SU-DHL-6 (cell line): ENCODE measurements at regions not wholly inside any gene's neighbourhood (a gene's known extent, or its start where the extent isn't known, plus 50 kb on each side); places are given as distances from the start of the nearest gene placed in this dataset.

Source experiments
- H2AFZ ChIP-seq: fragments of 200-600 bp; sonication (generic); 2 replicates; pipeline ENCODE4 v1.6.1; 2014; ENCODE audit warnings: low read depth, mild to moderate bottlenecking, moderate library complexity, mixed read lengths, antibody characterized with exemption, low read length; ENCODE audit not compliant: severe bottlenecking
- H3F3A ChIP-seq: fragments of 200-600 bp; shearing (Covaris generic); 2 replicates; pipeline ENCODE4 v1.6.0; 2016; ENCODE audit warnings: antibody characterized with exemption, mild to moderate bottlenecking; ENCODE audit not compliant: insufficient read depth
- H3K27ac ChIP-seq: fragments of 200-600 bp; sonication (generic); 2 replicates; pipeline ENCODE4 v1.5.1; 2016; ENCODE audit warnings: low read depth, mild to moderate bottlenecking, low read length, moderate library complexity, mixed read lengths
- H3K27me3 ChIP-seq: fragments of 200-600 bp; sonication (generic), shearing (Covaris generic); 2 replicates; pipeline ENCODE4 v1.6.0; 2014; ENCODE audit warnings: mild to moderate bottlenecking, low read length
- H3K36me3 ChIP-seq: fragments of 200-600 bp; sonication (generic); 2 replicates; pipeline ENCODE4 v1.6.1; 2014; ENCODE audit warnings: mild to moderate bottlenecking, low read length, mixed read lengths
- H3K4me2 ChIP-seq: fragments of 300-600, 200-600 bp; shearing (Covaris generic), sonication (generic); 2 replicates; pipeline ENCODE4 v1.6.0; 2014; ENCODE audit warnings: low read length, low read depth, mild to moderate bottlenecking; ENCODE audit not compliant: poor library complexity, severe bottlenecking
- H3K4me3 ChIP-seq: fragments of 200-600 bp; sonication (generic); 2 replicates; pipeline ENCODE4 v1.5.1; 2014; ENCODE audit warnings: antibody characterized with exemption, low read length, mild to moderate bottlenecking, mixed read lengths; ENCODE audit not compliant: insufficient read depth, poor library complexity, severe bottlenecking
- H3K79me2 ChIP-seq: fragments of 200-600 bp; sonication (generic); 2 replicates; pipeline ENCODE4 v1.6.1; 2014; ENCODE audit warnings: mild to moderate bottlenecking, low read length, moderate library complexity; ENCODE audit not compliant: insufficient read depth
- H3K9ac ChIP-seq: fragments of 200-600 bp; sonication (generic); 2 replicates; pipeline ENCODE4 v1.7.0; 2014; ENCODE audit warnings: mild to moderate bottlenecking, low read length
- H3K9me2 ChIP-seq: fragments of 200-600 bp; sonication (generic); replicated peaks from 2 replicates; pipeline ENCODE4 v1.6.1; 2014; ENCODE audit warnings: low read length; ENCODE audit not compliant: insufficient read depth
- H3K9me3 ChIP-seq: fragments of 200-600 bp; sonication (generic); 2 replicates; pipeline ENCODE4 v1.6.1; 2014; ENCODE audit warnings: low read length, mixed read lengths; ENCODE audit not compliant: insufficient read depth
- H4K20me1 ChIP-seq: fragments of 200-600 bp; sonication (generic); 2 replicates; pipeline ENCODE4 v1.6.1; 2014; ENCODE audit warnings: low read depth, mild to moderate bottlenecking, antibody characterized with exemption, low read length, moderate library complexity, mixed read lengths
- EZH2phosphoT487 ChIP-seq: fragments of 200-600 bp; sonication (generic), shearing (Covaris generic); conservative IDR thresholded peaks from 2 replicates; pipeline ENCODE4 v1.6.1; 2018; ENCODE audit warnings: mild to moderate bottlenecking, antibody characterized with exemption, low read length, moderate library complexity, mixed read lengths
- TF ChIP-seq, protein P1 (sequence below): fragments of 200-600 bp; sonication (generic); IDR thresholded peaks from one replicate; pipeline ENCODE4 v1.5.1; 2017; ENCODE audit warnings: antibody characterized with exemption, mild to moderate bottlenecking, low read length, moderate library complexity; ENCODE audit not compliant: insufficient read depth, poor library complexity, severe bottlenecking

DNA sequence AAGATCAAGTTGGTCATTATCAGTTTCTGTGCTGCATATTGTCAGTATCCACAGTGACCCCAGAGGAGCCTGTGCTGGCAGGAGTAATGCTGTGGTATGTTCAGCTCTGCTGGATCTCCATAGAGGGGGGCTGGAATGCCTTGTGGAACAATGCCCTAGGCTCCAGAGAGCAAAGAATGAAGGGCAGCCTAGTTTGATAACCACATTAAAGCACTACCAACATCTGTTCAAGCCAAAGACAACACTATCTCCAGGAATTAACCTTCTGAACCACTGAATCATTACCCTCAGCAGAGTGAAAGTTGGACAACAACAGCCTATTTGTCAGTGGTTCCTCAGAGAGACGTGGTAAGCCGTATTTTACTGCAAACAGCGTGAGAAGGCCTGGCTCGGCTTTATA lies 192.3 kb upstream of the CXorf66 start:
- Histone ChIP-seq H3K27me3 (no peaks in the 10 kb centered on the region), H3K9me2 (no peaks in the 10 kb centered on the region), H4K20me1 (no peaks in the 10 kb centered on the region), H3K9me3 (no peaks in the 10 kb centered on the region), H3K4me3 (no peak overlapping the region), H3K27ac (no peak overlapping the region), H3K36me3 (no peaks in the 10 kb centered on the region), H3K79me2 (no peaks in the 10 kb centered on the region), H3K9ac (no peak overlapping the region), H2AFZ (no peak overlapping the region), H3F3A (no peaks in the 10 kb centered on the region), H3K4me2 (no peak overlapping the region)
- TF ChIP-seq EZH2phosphoT487, result no peak
- TF ChIP-seq, protein P1, sequence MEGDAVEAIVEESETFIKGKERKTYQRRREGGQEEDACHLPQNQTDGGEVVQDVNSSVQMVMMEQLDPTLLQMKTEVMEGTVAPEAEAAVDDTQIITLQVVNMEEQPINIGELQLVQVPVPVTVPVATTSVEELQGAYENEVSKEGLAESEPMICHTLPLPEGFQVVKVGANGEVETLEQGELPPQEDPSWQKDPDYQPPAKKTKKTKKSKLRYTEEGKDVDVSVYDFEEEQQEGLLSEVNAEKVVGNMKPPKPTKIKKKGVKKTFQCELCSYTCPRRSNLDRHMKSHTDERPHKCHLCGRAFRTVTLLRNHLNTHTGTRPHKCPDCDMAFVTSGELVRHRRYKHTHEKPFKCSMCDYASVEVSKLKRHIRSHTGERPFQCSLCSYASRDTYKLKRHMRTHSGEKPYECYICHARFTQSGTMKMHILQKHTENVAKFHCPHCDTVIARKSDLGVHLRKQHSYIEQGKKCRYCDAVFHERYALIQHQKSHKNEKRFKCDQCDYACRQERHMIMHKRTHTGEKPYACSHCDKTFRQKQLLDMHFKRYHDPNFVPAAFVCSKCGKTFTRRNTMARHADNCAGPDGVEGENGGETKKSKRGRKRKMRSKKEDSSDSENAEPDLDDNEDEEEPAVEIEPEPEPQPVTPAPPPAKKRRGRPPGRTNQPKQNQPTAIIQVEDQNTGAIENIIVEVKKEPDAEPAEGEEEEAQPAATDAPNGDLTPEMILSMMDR, result no peak

DNA sequence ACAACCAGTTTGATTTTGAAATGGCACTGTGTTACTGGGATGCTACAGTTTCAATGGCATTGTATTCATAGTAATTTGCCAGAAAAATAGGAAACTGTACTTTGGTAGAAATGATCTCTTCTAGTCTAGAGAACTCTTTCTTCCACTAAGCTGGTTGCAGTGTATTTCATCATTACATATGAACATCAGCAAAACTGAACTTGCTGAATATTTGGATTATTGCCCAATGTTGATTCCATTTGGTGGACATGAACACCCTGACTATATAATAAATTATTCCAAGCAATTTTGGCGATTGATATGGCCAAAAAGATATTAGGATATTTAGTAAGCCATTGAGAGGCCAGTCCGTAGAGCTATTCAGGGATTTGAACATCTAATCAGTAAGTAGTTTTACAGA lies 191.8 kb upstream of the CXorf66 start:
- no peak overlapping the region for H3K4me3 ChIP-seq
- H3F3A ChIP-seq, result no peaks in the 10 kb centered on the region
- no peak overlapping the region for H3K9ac ChIP-seq
- no peaks in the 10 kb centered on the region for H4K20me1 ChIP-seq
- no peak overlapping the region for H3K4me2 ChIP-seq
- H3K9me2 ChIP-seq, result no peaks in the 10 kb centered on the region
- no peaks in the 10 kb centered on the region for H3K79me2 ChIP-seq
- H3K9me3 ChIP-seq, result no peaks in the 10 kb centered on the region
- no peaks in the 10 kb centered on the region for H3K27me3 ChIP-seq
- no peaks in the 10 kb centered on the region for H3K36me3 ChIP-seq
- no peak for TF ChIP-seq EZH2phosphoT487
- TF ChIP-seq, protein P1, result no peak
- no peak overlapping the region for H2AFZ ChIP-seq
- no peak overlapping the region for H3K27ac ChIP-seq

DNA sequence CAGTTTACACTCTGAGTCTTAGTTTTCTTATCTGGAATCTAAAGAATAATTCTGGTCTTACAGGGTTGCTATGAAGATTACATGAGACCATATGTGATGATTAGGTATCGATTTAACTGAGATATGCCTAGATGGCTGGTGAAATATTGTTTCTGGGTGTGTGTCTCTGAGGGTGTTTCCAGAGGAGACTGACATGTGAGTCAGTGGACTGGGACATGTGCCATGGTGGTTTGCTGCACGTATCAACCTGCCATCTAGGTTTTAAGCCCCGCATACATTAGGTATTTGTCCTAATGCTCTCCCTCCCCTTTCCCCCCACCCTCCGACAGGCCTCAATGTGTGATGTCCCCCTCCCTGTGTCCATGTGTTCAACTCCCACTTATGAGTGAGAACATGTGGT lies 186.0 kb upstream of the CXorf66 start:
- no peak overlapping the region for H2AFZ ChIP-seq
- H3K4me2 ChIP-seq, result no peak overlapping the region
- H3K9me2 ChIP-seq, result no peaks in the 10 kb centered on the region
- H4K20me1 ChIP-seq, result no peaks in the 10 kb centered on the region
- H3F3A ChIP-seq, result no peaks in the 10 kb centered on the region
- no peak overlapping the region for H3K27ac ChIP-seq
- no peaks in the 10 kb centered on the region for H3K27me3 ChIP-seq
- no peak overlapping the region for H3K9ac ChIP-seq
- no peaks in the 10 kb centered on the region for H3K9me3 ChIP-seq
- H3K79me2 ChIP-seq, result no peaks in the 10 kb centered on the region
- no peak overlapping the region for H3K4me3 ChIP-seq
- no peaks in the 10 kb centered on the region for H3K36me3 ChIP-seq
- no peak for TF ChIP-seq EZH2phosphoT487
- TF ChIP-seq, protein P1, result no peak

DNA sequence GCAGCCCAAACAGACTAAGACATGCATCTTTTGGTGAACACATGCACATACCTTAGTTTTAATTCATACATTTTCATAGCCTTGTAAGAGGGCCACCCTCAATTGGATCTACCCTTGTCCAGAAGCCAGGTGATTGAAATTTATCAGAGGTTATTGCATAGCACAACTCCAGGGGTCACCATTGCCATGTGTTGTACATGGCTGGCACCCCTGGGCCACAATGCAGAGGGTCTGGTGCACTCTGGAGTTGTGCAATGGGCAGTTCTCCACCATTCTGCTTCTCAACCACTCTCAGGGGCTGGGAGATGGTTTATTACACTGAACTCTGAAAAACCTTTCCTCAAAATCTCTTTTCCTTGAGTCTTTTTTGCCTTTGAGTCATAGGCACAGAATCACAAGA lies 184.4 kb upstream of the CXorf66 start:
- Histone ChIP-seq H3K9me3 (no peaks in the 10 kb centered on the region), H2AFZ (no peak overlapping the region), H3K4me3 (no peak overlapping the region), H3K27me3 (no peaks in the 10 kb centered on the region), H4K20me1 (no peaks in the 10 kb centered on the region), H3K36me3 (no peaks in the 10 kb centered on the region), H3K9me2 (no peaks in the 10 kb centered on the region), H3K79me2 (no peaks in the 10 kb centered on the region), H3K27ac (no peak overlapping the region), H3F3A (no peaks in the 10 kb centered on the region), H3K4me2 (no peak overlapping the region), H3K9ac (no peak overlapping the region)
- TF ChIP-seq EZH2phosphoT487, result no peak
- TF ChIP-seq, protein P1, result no peak
